ENCODE measurements at regions not wholly inside any gene's neighbourhood (a gene's known extent, or its start where the extent isn't known, plus 50 kb on each side); places are given as distances from the start of the nearest gene placed in this dataset.

- no peak overlapping the region for H3K4me3 ChIP-seq (replicated peaks; ENCODE audit: low read depth, low read length)
- no peak for TF ChIP-seq CTCF (IDR thresholded peaks at IDR 0.05; ENCODE audit: low read length, missing control alignments)
- no peak for DNase-seq (ENCODE audit: low read depth)
These were observed 225.0 kb upstream of the DOK6 start for GRCh38 chr18:69175681-69176080.

- TF ChIP-seq CTCF (IDR thresholded peaks at IDR 0.05; ENCODE audit: low read length, missing control alignments), result no peak
- DNase-seq (ENCODE audit: low read depth), result no peak
- H3K4me3 ChIP-seq (replicated peaks; ENCODE audit: low read depth, low read length), result no peak overlapping the region
These were observed 223.9 kb upstream of the DOK6 start for GRCh38 chr18:69176741-69177140.

- TF ChIP-seq CTCF (IDR thresholded peaks at IDR 0.05; ENCODE audit: low read length, missing control alignments), result no peak
- peak; percentile 2 for DNase-seq (ENCODE audit: low read depth)
These were observed 223.0 kb upstream of the DOK6 start for GRCh38 chr18:69177702-69178101.

GRCh38 chr18:69186162-69186561, 214.5 kb upstream of the DOK6 start:
- DNase-seq (ENCODE audit: low read depth), result no peak
- no peak for TF ChIP-seq CTCF (IDR thresholded peaks at IDR 0.05; ENCODE audit: low read length, missing control alignments)
- H3K4me3 ChIP-seq (replicated peaks; ENCODE audit: low read depth, low read length), result no peak overlapping the region

More at GRCh38 chr18:69177702-69178101, 223.0 kb upstream of the DOK6 start:
- no peak overlapping the region for H3K4me3 ChIP-seq (replicated peaks; ENCODE audit: low read depth, low read length)

- no peak overlapping the region for H3K4me3 ChIP-seq (replicated peaks; ENCODE audit: low read depth, low read length)
- DNase-seq (ENCODE audit: low read depth), result no peak
These were observed 204.4 kb upstream of the DOK6 start for GRCh38 chr18:69196336-69196735.

GRCh38 chr18:69205925-69206324, 194.8 kb upstream of the DOK6 start:
- H3K4me3 ChIP-seq (replicated peaks; ENCODE audit: low read depth, low read length), result no peak overlapping the region
- no peak for TF ChIP-seq CTCF (IDR thresholded peaks at IDR 0.05; ENCODE audit: low read length, missing control alignments)
- DNase-seq (ENCODE audit: low read depth), result no peak

More at GRCh38 chr18:69196336-69196735, 204.4 kb upstream of the DOK6 start:
- TF ChIP-seq CTCF (IDR thresholded peaks at IDR 0.05; ENCODE audit: low read length, missing control alignments), result no peak

- no peak for DNase-seq (ENCODE audit: low read depth)
- TF ChIP-seq CTCF (IDR thresholded peaks at IDR 0.05; ENCODE audit: low read length, missing control alignments), result no peak
- no peak overlapping the region for H3K4me3 ChIP-seq (replicated peaks; ENCODE audit: low read depth, low read length)
These were observed 192.1 kb upstream of the DOK6 start for GRCh38 chr18:69208545-69208944.

All from fibroblast of pulmonary artery (primary cell).